ENCODE measurements at regions not wholly inside any gene's neighbourhood (a gene's known extent, or its start where the extent isn't known, plus 50 kb on each side); places are given as distances from the start of the nearest gene placed in this dataset.

DNA sequence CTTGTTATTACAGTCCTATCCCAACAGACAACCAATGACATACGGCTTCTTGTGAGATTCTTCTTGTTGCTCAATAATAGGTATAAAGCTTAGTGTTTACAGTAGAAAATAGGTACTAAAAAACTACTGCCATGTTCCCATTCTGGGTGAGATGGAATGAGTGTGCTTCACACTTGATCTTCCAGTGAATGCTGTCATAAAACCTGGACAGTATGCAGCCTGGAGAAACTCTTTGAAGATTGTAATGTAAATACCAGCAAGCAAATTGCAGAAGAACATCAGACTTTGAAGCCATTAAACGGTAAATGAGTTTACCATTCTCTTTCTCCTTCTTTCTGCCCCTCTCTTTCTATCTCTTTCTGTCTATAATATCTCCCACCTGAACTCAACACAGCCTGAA lies 663.7 kb upstream of the COBL start:
- Histone ChIP-seq H4K20me1 (ENCODE audit: insufficient read depth, low read length) (no peaks in the 10 kb centered on the region), H3K18ac (ENCODE audit: low read depth, low read length) (no peak overlapping the region), H3K9me3 (ENCODE audit: control insufficient read depth, insufficient read depth, low read length) (no peaks in the 10 kb centered on the region), H3K56ac (ENCODE audit: extremely low read depth, insufficient read depth, low read length) (no peak overlapping the region), H3K27ac (ENCODE audit: insufficient read depth, low read length) (no peak overlapping the region), H4K8ac (ENCODE audit: low read depth in 2 of 2, low read length in 2 of 2) (no peak overlapping the region), H3K36me3 (ENCODE audit: control insufficient read depth, insufficient read depth, low read length) (no peaks in the 10 kb centered on the region), H3K4me2 (ENCODE audit: low read depth, low read length) (no peak overlapping the region), H2BK20ac (ENCODE audit: low read depth, low read length) (no peak overlapping the region), H4K5ac (ENCODE audit: low read depth, low read length) (no peak overlapping the region), H2BK15ac (ENCODE audit: low read depth, low read length) (no peak overlapping the region), H2AK5ac (ENCODE audit: low read depth, low read length) (no peak overlapping the region), H3K4me1 (ENCODE audit: control insufficient read depth, insufficient read depth, low read length) (no peaks in the 10 kb centered on the region), H2BK5ac (ENCODE audit: low read depth, low read length, poor library complexity, severe bottlenecking) (no peak overlapping the region), H3K14ac (replicated peaks; ENCODE audit: low read depth, low read length) (no peak overlapping the region), H3K79me1 (ENCODE audit: low read depth in 1 of 2, low read length in 2 of 2) (no peaks in the 10 kb centered on the region), H3K4ac (ENCODE audit: low read depth, low read length) (no peak overlapping the region), H2AK9ac (replicated peaks; ENCODE audit: low read depth, low read length, poor library complexity) (no peak overlapping the region), H3K9ac (ENCODE audit: low read depth, low read length) (no peak overlapping the region), H3K27me3 (ENCODE audit: control insufficient read depth, insufficient read depth, low read length) (no peaks in the 10 kb centered on the region), H4K91ac (ENCODE audit: insufficient read depth, low read depth, low read length) (no peak overlapping the region), H2AFZ (replicated peaks; ENCODE audit: low read length, poor library complexity) (no peak overlapping the region), H3K4me3 (ENCODE audit: insufficient read depth, low read depth, low read length) (no peak overlapping the region), H3K23ac (ENCODE audit: low read depth, low read length) (no peak overlapping the region), H3K9me1 (ENCODE audit: insufficient read depth, low read length) (no peaks in the 10 kb centered on the region), H2BK120ac (ENCODE audit: low read depth, low read length) (no peak overlapping the region)
- no peak for TF ChIP-seq NFE2L2 (IDR thresholded peaks at IDR 0.05; ENCODE audit: low read depth, low read length)
- TF ChIP-seq CHD1 (IDR thresholded peaks at IDR 0.05; ENCODE audit: low read depth, low read length) = no peak
- TF ChIP-seq, protein P1, sequence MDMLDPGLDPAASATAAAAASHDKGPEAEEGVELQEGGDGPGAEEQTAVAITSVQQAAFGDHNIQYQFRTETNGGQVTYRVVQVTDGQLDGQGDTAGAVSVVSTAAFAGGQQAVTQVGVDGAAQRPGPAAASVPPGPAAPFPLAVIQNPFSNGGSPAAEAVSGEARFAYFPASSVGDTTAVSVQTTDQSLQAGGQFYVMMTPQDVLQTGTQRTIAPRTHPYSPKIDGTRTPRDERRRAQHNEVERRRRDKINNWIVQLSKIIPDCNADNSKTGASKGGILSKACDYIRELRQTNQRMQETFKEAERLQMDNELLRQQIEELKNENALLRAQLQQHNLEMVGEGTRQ (IDR thresholded peaks at IDR 0.05; ENCODE audit: low read depth, low read length) = no peak
- DNase-seq (no peak), ATAC-seq (ENCODE audit: low read depth) (no peak)
- WGBS, 2 experiments (ENCODE audit: extremely low coverage in 2 of 2, insufficient read length in 1 of 2) = no CpG with 5 or more reads among the region's 2 CpGs
- POLR2A ChIA-PET (ENCODE audit: unreplicated experiment) = no interaction called here
- intact Hi-C loops (cut with micrococcal nuclease) (no loop called here), dilution Hi-C loops (cut with HindIII; ENCODE audit: low sequenced_read_pairs, unreplicated experiment) (no loop called here), in situ Hi-C loops (cut with MboI; ENCODE audit: low sequenced_read_pairs) (no loop called here)
- BruUV-seq (replicated peaks) = no TSS peak
- CTCF ChIA-PET = no interaction called here
